HG02610 (cell line): ENCODE measurements at regions not wholly inside any gene's neighbourhood (a gene's known extent, or its start where the extent isn't known, plus 50 kb on each side); places are given as distances from the start of the nearest gene placed in this dataset.
"Not testable (repeated sequence)": the region's sequence is repeated elsewhere in the genome, so short reads cannot be mapped to it uniquely, and the experiment has no call there.

Experiments used
- ATAC-seq: cut with Tn5 transposase; IDR thresholded peaks from one replicate; pipeline ENCODE4 v1.9.1; 2021; ENCODE audit warnings: mild to moderate bottlenecking, moderate library complexity; ENCODE audit not compliant: unreplicated experiment

DNA sequence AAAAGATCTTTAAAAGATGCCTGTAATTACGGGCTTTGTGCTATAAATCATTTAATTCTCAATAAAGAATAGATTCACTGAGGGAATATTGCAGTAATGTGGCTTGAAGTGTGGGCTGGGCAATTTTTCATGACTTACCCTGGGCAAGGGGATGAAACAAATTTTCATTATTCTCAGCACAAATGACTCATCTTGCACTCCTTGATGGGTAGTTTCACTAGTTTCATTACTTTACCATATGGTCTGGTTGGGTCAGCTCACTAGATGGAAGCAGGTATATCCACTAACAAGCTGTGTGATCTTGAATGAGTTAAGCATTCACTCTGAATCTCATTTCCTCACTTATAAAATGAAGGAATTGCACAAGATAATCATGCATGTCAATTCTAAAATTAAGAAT lies 234.3 kb downstream of the ABCC12 start:
- no peak for ATAC-seq

DNA sequence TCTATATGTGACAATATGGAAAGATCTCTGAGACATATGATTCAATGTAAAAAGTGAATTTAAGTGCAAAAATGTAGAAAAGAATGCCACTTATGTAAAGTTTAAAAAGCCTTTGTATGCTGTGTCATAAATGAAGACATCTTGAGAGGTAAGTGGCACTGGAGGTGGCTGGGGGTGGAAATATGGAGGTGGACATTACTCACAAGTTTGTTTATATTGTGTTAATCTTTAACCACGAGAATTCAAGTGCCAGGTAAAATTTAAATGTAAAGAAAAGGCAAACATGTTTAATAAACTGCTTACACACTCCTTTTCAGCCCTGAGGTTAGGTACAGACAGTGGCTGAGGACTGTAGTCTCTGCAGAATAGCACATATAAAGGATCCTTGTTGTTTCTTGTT lies 235.1 kb downstream of the ABCC12 start:
- ATAC-seq: no peak

DNA sequence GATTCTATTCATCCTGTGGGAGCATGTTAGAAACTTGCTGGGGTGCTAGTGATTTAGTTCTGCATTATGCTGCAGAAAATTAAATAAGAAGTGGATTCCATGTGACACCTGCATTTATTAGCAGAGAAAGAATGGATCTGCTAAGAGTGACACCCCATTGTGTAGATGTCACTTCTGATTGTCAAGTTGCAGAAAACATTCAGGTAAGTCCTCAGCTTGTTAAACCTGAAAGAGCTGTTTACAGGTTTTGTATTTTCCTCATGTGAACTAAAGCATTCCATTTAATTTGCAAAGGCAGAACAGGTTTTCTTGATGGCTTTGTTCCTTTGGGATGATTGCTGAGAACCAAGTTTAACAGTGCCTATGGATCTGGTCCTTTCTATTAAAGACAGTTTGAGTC lies 238.7 kb downstream of the ABCC12 start:
- ATAC-seq: no peak

DNA sequence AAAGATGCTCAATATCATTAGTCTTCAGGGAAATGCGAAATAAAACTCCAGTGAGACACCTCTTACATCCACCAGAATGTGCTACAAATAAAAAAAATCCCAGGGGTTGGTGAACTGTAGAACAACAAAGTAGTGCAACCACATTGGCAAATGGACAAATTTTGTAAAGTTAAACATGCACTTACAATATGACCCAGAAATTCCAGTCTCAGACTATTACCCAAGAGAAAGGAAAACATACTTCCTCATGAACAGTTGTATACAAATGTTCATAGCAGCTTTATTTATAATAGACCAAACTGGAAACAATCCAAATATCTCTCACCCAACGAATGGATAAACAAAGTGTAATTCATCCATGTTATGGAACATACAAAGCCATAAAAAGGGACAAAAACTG lies 239.5 kb downstream of the ABCC12 start:
- ATAC-seq: no peak

DNA sequence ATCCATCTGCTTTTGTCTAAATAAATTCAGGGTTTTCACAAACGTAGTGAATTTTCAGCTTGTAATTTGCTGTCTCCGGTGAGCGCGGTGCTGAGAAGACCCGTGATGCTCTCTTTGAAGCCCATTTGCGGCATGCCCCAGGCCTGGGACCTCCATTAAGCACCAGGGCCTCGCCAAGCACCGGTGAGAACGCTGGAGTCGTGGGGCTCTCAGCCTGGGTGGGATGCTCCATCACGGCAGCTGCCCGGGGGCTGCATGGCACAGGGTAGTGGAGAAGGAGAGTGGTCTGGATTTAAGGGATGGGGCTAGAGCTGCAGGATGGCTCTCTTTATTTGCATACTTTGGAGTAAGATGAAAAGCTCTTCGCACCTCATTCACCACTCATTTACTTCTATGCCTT lies 248.7 kb downstream of the ABCC12 start:
- no peak for ATAC-seq

DNA sequence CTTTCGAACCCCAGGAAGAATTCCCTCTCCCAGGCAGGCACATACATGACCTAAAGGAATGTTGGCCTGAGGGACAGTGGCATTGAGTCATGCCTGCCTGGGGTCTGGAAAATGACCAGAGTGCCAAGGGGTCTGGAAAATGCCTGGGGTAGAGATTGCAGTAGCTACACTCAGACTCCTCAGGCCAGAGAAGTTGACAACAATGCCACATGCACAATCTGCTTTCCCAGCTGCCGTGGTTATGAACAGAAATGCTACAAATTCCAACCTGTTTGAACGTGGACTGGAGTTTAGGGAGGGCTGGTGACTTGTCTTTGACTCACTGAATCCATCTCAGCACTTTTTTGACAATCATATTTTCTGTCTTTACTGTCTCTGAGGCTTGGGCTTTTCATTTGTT lies 250.0 kb downstream of the ABCC12 start:
- ATAC-seq: no peak

DNA sequence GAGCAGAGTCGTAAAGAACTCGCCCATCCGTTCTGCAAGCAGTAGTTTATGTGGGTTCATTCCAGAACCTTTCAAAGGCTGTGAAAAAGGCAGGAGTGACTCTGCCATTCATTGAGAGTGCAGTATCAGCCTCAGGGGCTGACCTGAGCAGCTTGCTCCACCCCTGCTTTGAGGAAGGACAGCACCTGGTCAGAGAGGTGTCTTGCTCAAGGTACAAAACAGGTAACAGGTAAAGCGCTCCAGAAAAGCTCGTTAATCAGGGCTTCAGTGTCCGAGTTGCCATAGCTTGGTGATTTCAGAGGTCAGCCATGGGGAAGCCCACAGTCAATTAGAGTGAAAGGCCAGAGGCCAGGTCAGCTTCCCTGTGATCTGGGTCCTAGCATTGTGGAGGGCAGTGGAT lies 251.1 kb downstream of the ABCC12 start:
- no peak for ATAC-seq

DNA sequence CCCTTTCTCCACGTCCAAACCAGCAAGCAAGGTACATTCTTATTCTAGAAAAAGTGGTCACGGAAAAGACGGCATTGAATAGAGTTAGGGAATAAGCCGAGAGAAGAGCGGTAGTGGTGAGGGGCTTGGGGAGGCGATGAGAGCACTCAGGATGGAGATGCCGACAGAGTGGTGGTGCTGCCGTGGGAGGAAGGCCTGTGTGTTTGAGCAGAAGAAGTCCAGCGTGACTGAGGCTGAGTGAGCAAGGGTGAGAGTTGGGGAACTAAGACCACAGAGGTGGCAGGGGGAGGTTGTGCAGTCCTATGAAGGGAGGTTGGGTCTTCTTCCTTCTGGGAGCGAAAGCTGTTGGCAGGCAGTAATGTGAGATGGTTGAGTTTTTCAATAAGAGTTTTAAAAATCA lies 252.3 kb downstream of the ABCC12 start:
- no peak for ATAC-seq

DNA sequence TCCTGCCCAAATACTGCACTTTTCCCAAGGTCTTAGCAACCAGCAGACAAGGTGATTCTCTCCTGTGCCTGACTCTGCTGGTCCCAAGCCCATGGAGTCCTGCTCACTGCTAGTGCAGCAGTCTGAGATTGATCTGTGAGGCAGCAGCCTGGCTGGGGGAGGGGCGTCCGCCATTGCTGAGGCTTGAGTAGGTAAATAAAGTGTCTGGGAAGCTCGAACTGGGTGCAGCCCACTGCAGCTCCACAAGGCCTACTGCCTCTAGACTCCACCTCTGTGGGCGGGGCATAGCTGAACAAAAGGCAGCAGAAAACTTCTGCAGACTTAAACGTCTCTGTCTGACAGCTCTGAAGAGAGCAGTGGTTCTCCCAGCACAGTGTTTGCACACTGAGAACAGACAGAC lies 258.7 kb downstream of the ABCC12 start:
- not testable (repeated sequence) for ATAC-seq

DNA sequence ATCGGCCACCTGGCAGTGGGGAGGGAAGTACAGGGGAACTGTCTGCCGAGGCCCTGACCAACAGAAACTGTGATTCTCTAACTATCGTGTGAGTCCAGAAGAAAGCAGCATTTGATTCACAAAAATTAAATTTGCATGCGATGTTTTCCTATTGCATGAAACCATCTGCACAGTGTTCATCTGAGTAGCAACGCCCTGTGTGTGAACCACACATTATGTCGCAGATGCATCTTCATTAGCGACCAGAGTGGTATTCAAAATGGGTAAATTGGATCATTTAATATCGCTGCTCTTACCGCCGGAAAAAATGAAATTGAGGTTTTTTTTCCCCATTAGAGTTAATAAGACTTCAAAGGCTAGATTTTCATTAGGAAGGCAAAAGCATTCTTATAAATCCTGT lies 260.6 kb downstream of the ABCC12 start:
- no peak for ATAC-seq

DNA sequence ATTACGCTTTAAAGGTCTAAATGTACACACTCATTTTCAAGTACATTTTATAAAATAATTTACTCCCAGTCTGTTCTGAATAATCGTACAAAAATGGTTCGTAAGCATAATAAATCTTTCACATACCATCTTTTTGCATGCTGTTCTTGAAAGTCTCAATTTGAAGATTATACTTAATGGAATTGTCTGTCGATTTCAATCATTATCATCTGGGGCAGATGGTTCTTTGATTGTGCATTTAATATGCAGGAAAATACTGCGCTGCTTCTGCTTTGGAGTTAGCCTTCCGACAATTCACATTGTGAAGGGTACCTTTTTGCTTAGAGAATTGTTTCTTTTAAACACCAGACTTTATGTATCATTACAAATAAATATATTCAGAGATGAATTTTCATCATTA lies 262.8 kb downstream of the ABCC12 start:
- ATAC-seq: no peak

DNA sequence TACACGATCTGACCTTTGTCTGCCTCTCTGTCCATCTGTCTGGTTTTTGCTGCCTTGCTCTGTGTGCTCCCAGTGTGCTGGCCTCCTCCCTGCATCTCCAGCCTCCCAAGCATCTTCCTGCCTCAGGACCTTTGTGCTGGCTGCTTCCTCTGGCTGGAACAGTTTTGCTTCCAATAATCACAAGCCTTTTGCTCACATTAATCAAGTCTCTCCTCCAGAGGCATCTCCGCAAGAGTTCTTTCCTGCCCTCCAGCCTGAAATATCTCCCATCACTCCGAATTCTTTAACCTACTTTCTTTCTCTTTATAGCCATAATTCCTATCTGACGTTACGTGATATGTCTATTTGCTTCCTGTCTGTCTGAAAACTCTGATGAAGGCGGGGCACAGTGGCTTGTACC lies 267.1 kb downstream of the ABCC12 start:
- no peak for ATAC-seq

DNA sequence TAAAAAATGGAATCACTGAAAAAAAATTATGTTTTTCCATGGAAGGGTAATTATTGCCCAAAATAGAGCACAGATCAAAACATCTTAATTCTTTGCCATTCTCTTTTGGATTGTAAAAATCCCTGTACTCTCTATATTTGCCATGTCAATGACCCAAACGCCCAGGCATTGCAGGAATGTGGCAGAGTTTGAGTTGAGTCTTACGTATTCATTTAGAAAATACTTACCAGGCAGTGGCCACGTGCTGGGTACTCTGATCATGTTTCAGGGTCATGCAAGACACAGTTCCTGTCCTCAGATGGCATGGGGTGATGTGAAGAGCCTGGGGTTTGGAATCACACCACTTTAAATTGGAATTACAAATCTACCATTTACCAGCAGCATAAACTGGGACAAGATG lies 267.7 kb downstream of the ABCC12 start:
- no peak for ATAC-seq

DNA sequence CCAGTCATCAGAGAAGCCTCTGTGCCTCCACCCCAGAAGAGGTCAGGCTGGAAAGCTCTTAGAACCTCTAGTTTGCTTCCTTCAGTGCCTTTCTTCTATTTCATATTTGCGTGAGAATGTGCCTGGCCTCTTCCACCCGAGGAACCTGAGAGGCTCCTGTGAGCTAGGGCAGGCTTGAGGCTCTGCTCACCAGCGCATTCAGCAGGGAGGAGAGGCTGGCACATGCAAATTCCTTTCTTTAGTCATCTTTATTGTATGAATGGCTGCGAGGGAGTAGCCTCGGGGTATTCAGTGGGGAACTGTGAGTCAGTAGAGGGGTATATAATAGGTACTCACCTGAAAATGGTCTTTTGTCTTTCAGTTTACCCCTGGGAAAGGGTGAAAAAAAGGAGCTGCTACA lies 268.3 kb downstream of the ABCC12 start:
- no peak for ATAC-seq

DNA sequence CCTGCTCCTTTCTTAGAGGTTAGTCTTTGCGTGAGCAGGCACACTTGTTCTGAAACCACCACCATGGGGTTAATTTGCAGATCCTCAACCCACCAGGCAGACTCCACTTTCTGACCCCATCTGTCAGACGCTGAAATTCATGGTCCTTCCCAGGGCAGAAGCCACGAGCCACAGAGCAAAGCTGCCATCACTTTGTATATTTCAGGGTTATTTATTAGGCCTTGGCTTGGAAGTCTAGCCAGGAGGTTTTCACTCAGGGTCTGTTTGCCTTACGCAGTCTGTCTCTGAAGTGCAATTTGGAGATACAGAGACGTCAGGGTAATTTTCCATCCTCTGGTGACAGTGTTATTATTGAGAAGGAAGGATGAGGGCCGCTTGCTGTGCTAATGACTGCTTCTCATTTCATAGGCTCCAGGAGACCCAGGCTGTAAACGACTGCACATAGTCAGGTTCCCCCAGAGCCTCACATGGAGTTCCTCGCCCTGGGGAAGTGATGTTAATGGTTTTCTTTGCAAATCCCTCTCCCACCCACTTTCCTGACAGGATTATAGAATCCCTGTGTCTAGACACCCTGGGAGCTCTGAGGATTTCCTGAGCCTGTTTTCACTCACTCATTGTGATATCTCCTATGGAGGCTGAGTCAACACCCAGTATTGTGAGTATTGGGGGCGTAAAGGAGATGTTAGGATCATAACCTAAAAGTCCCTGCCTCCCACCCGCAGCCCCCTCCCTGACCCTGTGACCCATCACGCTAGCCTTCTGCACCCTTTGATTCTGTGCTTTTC lies 269.0 kb downstream of the ABCC12 start:
- ATAC-seq: no peak

DNA sequence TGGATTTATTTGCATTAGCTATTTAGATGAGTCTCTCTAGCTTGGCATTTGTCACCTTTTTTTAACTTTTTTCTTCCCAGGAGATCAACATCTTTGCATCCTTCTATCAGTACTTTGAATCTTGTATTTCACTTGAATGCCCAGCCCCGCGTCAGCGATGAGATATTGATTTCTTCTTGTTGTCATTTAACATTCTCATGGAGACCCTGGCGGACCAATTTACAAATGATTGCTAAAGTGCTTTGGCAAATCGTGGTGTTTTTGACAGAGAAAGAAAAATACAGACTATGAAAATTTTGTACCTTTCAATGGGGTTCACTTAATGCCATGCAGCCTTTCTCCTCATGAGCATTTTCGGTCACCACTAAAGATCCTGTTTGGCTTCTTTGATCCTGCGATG lies 269.7 kb downstream of the ABCC12 start:
- ATAC-seq: no peak

DNA sequence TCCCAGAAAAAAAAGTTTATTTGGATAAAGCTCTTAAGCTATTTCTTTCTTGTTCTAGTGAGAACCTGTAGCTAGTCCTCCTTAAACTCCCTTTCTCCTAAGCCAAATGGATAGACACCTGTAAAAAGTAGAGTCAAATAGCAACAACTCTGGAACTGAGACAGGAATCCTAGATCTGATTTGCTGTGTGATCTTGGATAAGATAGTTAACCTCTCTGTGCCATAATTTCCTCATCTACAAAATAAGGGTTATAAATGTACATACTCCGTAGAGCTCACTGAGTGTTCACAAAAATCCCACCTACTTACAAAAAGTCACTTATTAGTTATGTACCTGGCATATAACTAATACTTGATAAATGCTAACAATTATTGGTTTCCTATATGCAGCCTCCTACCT lies 270.3 kb downstream of the ABCC12 start:
- no peak for ATAC-seq

DNA sequence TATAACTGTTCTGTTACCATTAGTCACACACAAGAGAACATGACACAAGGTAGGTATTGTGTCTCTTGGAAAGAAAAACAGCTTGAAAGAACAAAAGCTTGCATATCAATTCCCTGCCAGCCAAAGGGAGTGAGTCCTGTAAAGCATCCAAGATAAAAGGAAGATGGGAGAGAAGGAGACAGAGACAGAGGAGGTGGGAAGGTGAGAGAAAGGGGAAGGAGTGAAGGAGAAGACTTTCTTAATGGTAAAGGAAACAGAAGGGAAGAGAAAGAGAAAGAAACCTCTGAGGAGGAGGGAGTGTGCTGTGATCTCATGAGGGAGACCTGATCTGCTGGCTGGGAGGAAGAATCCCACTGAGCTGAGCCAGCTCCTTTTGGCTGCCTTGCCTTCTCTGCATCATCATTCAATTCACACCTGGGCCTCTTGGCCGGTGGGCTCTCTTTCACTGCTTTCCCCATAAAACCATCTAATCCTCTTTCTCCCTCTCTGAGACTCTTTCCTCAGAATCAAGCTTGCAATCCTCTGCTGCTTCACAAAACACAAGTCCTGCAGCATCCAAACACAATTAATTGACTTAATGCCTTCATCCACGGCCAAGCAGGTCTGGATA lies 271.6 kb downstream of the ABCC12 start:
- no peak for ATAC-seq

DNA sequence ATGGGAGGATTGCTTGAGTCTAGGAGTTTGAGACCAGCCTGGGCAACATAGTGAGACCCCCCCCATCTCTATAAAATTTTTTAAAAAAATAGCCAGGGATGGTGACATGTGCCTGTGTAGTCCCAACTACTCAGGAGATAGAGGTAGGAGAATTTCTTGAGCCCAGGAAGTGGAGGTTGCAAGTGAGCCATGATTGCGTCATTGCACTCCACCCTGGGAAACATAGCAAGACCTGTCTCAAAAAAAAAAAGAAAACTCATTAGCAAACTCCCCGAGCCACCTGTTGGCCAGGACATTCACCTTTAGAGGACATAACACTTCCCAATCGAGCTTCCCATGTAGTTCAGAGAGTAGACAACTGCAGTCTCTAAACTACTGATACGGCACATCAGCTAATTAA lies 274.2 kb downstream of the ABCC12 start:
- no peak for ATAC-seq

DNA sequence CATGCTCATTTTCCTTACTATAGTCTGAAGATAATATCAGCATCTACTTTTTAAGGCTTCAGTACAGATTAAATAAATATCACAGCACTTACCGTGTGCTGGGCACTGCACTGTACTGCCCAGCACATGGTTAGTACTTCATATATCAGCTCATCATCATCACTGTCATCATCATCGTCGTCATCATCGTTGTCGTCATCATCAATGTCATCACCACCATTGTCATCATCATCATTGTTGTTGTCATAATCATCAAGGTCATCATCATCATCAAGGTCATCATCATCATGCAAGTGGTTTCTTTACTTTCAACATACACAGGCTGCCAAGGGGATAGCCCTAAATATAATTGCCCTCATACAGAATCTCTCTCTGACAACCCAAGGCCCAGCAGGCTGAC lies 275.1 kb downstream of the ABCC12 start:
- no peak for ATAC-seq

DNA sequence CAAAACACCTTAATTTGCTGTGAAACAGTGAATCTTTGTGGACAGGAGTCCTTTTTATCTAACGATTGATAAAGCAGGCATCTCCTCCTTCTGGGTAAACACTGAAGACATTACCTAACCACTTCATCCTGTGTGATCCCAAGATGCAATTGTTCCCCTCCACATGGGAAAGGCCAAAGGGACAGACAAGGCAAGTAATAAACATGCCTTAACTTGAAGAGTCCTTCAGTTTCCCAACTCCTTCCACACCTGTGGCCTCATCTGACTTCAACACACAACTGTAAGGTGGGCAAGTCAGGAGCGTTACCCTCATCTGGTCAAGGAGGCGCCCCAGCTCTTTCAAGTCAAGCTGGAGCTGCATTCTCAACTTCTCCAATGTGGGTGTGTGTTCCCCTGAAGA lies 278.6 kb downstream of the ABCC12 start:
- ATAC-seq: no peak

DNA sequence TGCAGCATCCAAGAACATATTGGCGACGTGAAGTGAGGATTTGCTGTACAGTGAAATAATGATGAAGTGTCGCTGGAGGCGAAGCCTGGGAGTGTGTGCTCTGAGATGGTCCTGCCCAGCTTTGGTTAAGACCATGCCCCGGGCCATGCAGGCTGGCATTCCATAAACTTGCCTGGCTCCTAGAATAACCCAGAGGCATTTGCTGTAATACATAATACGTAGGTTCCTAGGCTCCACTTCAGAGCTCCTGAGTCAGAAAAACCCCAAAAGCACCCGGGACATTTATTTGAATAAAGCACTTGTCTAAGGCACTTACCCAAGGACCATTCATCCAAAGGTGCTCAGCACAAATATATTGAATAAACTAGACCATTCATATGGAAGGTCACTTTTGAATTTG lies 279.3 kb downstream of the ABCC12 start:
- ATAC-seq: no peak

DNA sequence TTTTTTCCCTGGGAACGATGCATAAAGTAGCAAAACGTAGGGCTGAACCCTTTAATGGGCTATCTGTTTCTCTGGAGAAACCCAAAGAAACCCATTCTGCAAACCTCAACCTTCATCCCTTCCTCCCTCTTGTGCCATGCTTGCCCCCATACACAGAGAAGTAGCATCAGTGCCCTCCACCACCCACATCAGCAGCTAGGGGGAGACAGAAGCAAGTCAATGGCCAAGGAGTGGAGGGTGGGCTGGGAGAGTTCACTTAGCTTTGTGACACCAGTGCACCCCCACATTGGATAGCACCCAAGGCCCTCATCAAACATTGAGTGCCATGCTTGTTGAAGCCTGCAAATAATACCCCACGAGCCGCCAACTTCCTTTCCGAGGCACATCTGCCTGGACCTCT lies 282.4 kb downstream of the ABCC12 start:
- no peak for ATAC-seq
